Breast epithelium (tissue), 4 donors: ENCODE measurements at regions not wholly inside any gene's neighbourhood (a gene's known extent, or its start where the extent isn't known, plus 50 kb on each side); places are given as distances from the start of the nearest gene placed in this dataset.

Experiments used
- DNase-seq, 2 donors: peaks; one replicate each; pipeline ENCODE4 v3.0.0-alpha.2; 2019; ENCODE audit warnings: low spot score in 2 of 2
- H3K27ac ChIP-seq, 2 donors: fragments of 200-600 bp; sonication (generic) in 1 of 2; one replicate each; pipeline ENCODE4 v1.5.1; 2016 to 2019; ENCODE audit warnings: mild to moderate bottlenecking in 1 of 2
- H3K27me3 ChIP-seq, 2 donors: fragments of 200-600 bp; sonication (generic) in 1 of 2; one replicate each; pipeline versions ENCODE4 v1.5.1 to v1.6.0; 2017 to 2019; ENCODE audit warnings: control low read depth in 1 of 2, mild to moderate bottlenecking in 1 of 2
- H3K36me3 ChIP-seq: fragments of 200-600 bp; one replicate; pipeline ENCODE4 v1.5.1; 2019
- H3K4me1 ChIP-seq, 2 donors: fragments of 200-600 bp; sonication (generic); one replicate each; pipeline ENCODE4 v1.5.1; 2016 to 2019; ENCODE audit warnings: control low read depth in 1 of 2
- H3K4me3 ChIP-seq, 3 donors: fragments of 200-600 bp; sonication (generic); 1 replicate in 2 of 3; 2 replicates in 1 of 3; pipeline ENCODE4 v1.5.1; 2016 to 2019; ENCODE audit warnings: mild to moderate bottlenecking in 3 of 3, moderate library complexity in 2 of 3
- H3K9me3 ChIP-seq, 2 donors: fragments of 200-600 bp; sonication (generic) in 1 of 2; one replicate each; pipeline ENCODE4 v1.5.1; 2016 to 2019; ENCODE audit warnings: control low read depth in 1 of 2
- POLR2A ChIP-seq: fragments of 450-650 bp; IDR thresholded peaks from one replicate; pipeline ENCODE4 v1.6.1; 2016; ENCODE audit warnings: antibody characterized with exemption, mild to moderate bottlenecking, moderate library complexity
- POLR2AphosphoS5 ChIP-seq, 3 donors: sonication (generic); formaldehyde crosslinking; IDR thresholded peaks; one replicate each; pipeline ENCODE4 v1.6.1; 2017; ENCODE audit warnings: antibody characterized with exemption in 3 of 3
- intact Hi-C: fragments of 100-400 bp; cut with DNase I; formaldehyde crosslinking; loops from one replicate; pipeline ENCODE4 v1.15.1; 2023; ENCODE audit warnings: low total_unique reads
- TF ChIP-seq, protein P1 (sequence below), 3 donors: fragments of 450-650 bp; IDR thresholded peaks; one replicate each; pipeline ENCODE4 v1.5.1; 2016 to 2017; ENCODE audit warnings: antibody characterized with exemption in 3 of 3, mild to moderate bottlenecking in 3 of 3, moderate library complexity in 3 of 3

DNA sequence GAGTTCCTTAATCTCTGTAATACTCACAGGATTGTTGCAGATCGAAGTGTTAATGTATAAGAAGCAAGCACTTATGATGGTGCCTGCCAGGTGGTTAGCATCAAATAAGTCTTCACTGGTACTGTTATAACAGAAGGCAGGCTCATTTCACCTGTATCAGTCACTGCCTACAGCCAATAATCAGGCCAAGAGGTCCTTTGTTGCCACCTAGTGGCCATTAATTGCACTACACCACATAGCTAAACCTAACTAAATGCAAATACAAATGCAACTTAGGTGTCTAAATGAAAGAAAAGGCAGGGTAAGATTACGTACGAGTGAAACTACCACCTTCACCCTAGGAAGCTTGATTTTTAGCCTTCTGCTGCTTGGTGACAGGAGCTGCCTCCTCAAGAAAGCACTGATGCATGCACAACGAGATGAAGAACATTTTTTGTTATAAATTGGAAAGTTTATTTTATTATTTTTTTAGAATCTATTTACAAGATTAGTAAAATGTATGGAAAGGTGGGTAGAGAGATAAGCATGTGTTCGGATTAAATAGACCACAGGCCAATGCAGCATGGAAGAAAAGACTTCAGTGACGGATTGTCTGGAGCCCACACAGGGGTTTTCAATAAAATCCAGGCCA is 334.8 kb upstream of the CAMK1G start:
- Histone ChIP-seq H3K4me3 (no peak overlapping the region), H3K27me3 (no peaks in the 10 kb centered on the region), H3K9me3 (no peaks in the 10 kb centered on the region), H3K36me3 (no peaks in the 10 kb centered on the region), H3K27ac (no peak overlapping the region), H3K4me1 (no peaks in the 10 kb centered on the region)
- intact Hi-C loops, result no loop called here
- peak in 1 of 2 donors; percentile 52 for DNase-seq
- TF ChIP-seq POLR2A (no peak), POLR2AphosphoS5 (IDR thresholded peaks at IDR 0.05) (no peak)
- TF ChIP-seq, protein P1, sequence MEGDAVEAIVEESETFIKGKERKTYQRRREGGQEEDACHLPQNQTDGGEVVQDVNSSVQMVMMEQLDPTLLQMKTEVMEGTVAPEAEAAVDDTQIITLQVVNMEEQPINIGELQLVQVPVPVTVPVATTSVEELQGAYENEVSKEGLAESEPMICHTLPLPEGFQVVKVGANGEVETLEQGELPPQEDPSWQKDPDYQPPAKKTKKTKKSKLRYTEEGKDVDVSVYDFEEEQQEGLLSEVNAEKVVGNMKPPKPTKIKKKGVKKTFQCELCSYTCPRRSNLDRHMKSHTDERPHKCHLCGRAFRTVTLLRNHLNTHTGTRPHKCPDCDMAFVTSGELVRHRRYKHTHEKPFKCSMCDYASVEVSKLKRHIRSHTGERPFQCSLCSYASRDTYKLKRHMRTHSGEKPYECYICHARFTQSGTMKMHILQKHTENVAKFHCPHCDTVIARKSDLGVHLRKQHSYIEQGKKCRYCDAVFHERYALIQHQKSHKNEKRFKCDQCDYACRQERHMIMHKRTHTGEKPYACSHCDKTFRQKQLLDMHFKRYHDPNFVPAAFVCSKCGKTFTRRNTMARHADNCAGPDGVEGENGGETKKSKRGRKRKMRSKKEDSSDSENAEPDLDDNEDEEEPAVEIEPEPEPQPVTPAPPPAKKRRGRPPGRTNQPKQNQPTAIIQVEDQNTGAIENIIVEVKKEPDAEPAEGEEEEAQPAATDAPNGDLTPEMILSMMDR (IDR thresholded peaks at IDR 0.05), result peak; percentile 81 to 85 (median 84)

DNA sequence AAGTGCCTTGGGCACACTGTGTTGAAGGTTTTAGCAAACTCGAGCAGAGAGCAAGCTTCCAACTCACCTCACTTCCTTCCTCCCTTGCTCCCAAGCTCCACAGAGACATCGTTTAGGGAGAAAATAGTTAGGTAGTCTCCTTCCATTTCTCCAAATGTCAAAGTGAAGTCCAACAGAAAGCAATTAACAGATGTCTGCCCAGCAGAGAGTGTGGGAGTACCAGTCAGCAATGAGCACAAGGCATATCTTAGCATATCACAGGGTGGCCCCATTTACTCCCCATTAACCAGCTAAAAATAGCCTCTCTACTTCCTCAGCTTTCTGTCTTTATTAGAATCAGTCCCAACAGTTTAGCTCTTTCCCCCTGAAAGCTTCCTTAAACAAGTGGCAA is 334.2 kb upstream of the CAMK1G start:
- intact Hi-C loops, result no loop called here
- Histone ChIP-seq H3K36me3 (no peaks in the 10 kb centered on the region), H3K27me3 (no peaks in the 10 kb centered on the region), H3K4me3 (no peak overlapping the region), H3K9me3 (no peaks in the 10 kb centered on the region), H3K27ac (no peak overlapping the region), H3K4me1 (no peaks in the 10 kb centered on the region)
- TF ChIP-seq POLR2AphosphoS5 (IDR thresholded peaks at IDR 0.05) (no peak), POLR2A (no peak)
- TF ChIP-seq, protein P1 (IDR thresholded peaks at IDR 0.05), result no peak
- DNase-seq, result no peak

GRCh38 chr1:209249785-209250440 is 333.6 kb upstream of the CAMK1G start:
- DNase-seq, result no peak
- intact Hi-C loops, result no loop called here

GRCh38 chr1:209250861-209251636 is 332.5 kb upstream of the CAMK1G start:
- no peak overlapping the region for H3K27ac ChIP-seq
- H3K36me3 ChIP-seq, result no peaks in the 10 kb centered on the region
- H3K9me3 ChIP-seq, result no peaks in the 10 kb centered on the region
- intact Hi-C loops, result no loop called here
- no peak for DNase-seq
- H3K27me3 ChIP-seq, result no peaks in the 10 kb centered on the region
- no peaks in the 10 kb centered on the region for H3K4me1 ChIP-seq
- TF ChIP-seq, protein P1 (IDR thresholded peaks at IDR 0.05), result no peak
- TF ChIP-seq POLR2AphosphoS5 (IDR thresholded peaks at IDR 0.05) (no peak), POLR2A (no peak)
- no peak overlapping the region for H3K4me3 ChIP-seq

More at GRCh38 chr1:209249785-209250440, 333.6 kb upstream of the CAMK1G start:
- H3K9me3 ChIP-seq, result no peaks in the 10 kb centered on the region
- no peaks in the 10 kb centered on the region for H3K4me1 ChIP-seq
- H3K36me3 ChIP-seq, result no peaks in the 10 kb centered on the region
- no peak for TF ChIP-seq POLR2A
- TF ChIP-seq, protein P1 (IDR thresholded peaks at IDR 0.05), result no peak
- TF ChIP-seq POLR2AphosphoS5 (IDR thresholded peaks at IDR 0.05), result no peak
- H3K27ac ChIP-seq, result no peak overlapping the region
- H3K4me3 ChIP-seq, result no peak overlapping the region
- H3K27me3 ChIP-seq, result no peaks in the 10 kb centered on the region
